ENCODE measurements at regions not wholly inside any gene's neighbourhood (a gene's known extent, or its start where the extent isn't known, plus 50 kb on each side); places are given as distances from the start of the nearest gene placed in this dataset.
"Not testable (repeated sequence)": the region's sequence is repeated elsewhere in the genome, so short reads cannot be mapped to it uniquely, and the experiment has no call there.

DNA sequence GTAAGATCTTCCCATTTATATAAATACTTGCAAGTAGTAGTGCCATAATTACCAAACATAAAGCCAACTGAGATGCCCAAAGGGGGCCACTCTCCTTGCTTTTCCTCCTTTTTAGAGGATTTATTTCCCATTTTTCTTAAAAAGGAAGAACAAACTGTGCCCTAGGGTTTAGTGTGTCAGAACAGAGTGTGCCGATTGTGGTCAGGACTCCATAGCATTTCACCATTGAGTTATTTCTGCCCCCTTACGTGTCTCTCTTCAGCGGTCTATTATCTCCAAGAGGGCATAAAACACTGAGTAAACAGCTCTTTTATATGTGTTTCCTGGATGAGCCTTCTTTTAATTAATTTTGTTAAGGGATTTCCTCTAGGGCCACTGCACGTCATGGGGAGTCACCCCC, 227.9 kb downstream of the POTEM start:
- CTCF ChIA-PET; ATAC-seq; DNase-seq; H3K36me3 Mint-ChIP-seq (ENCODE audit: low read depth); H3K4me1 Mint-ChIP-seq; H3K9me3 Mint-ChIP-seq (ENCODE audit: low read depth); intact Hi-C loops (cut with DNase I, micrococcal nuclease); H3K27ac Mint-ChIP-seq; H3K27me3 Mint-ChIP-seq; H3K4me3 Mint-ChIP-seq; POLR2A ChIA-PET: not testable (repeated sequence)

DNA sequence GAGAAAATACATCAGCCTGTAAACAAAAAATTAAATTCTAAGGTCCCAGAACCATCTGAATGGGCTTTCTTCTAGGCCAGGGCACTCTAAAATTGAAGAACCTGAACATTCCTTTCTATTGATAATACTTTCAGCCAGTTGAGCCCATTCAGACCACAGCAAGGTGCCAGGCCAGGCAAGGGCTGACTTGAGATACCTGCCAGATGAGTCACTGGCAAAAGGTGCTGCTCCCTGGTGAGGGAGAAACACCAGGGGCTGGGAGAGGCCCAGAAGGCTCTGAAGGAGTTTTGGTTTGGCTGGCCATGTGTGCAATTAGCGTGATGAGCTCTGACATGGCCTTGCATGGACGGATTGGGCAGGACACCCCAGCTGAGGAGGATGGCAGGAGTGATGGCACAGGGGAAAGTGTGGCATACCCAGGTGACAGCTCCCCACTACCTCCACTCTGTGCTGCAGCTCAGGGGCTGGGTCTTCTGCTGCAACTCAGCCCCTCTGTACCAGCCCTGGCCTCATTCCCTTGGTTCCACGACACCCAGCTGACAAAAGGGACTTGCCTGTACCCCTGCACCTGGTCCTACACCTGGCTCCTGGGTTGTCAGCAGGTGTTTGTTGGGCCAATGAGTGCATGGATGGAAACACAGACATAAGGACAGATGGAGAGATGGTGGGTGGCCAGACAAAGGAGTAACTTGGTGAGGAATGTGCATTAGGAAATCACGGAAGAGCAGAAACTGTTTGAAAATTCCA, 230.4 kb downstream of the POTEM start:
- POLR2A ChIA-PET, ATAC-seq: not testable (repeated sequence)

DNA sequence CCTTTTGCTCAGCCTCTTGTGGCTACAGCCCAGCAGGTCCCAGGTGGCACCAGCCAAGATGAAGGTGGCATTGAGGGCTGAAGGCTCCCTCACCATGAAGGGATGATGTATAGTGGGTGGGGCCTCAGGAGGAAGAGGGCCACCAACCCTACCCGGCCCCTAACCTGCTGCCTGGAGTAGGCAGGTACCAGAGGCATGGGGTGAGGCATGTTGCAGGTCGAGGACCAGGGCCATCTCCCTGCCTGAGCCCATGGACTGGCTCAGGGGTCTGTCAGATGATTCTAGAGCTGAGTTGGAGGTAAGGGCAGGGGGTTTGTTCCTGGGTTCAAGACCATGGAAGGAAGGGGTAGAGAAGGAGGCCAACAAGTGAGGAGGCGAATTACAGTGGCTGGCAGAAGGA, 231.1 kb downstream of the POTEM start:
- H3K27ac Mint-ChIP-seq; H3K27me3 Mint-ChIP-seq; H3K4me3 Mint-ChIP-seq; H3K4me1 Mint-ChIP-seq; H3K36me3 Mint-ChIP-seq (ENCODE audit: low read depth); H3K9me3 Mint-ChIP-seq (ENCODE audit: low read depth); ATAC-seq; POLR2A ChIA-PET; CTCF ChIA-PET; DNase-seq; intact Hi-C loops (cut with DNase I, micrococcal nuclease): not testable (repeated sequence)

More for the DNA sequence above, 230.4 kb downstream of the POTEM start:
- intact Hi-C loops (cut with DNase I, micrococcal nuclease); H3K27ac Mint-ChIP-seq; H3K9me3 Mint-ChIP-seq (ENCODE audit: low read depth); CTCF ChIA-PET; H3K4me1 Mint-ChIP-seq; H3K27me3 Mint-ChIP-seq; H3K36me3 Mint-ChIP-seq (ENCODE audit: low read depth); DNase-seq; H3K4me3 Mint-ChIP-seq: not testable (repeated sequence)

DNA sequence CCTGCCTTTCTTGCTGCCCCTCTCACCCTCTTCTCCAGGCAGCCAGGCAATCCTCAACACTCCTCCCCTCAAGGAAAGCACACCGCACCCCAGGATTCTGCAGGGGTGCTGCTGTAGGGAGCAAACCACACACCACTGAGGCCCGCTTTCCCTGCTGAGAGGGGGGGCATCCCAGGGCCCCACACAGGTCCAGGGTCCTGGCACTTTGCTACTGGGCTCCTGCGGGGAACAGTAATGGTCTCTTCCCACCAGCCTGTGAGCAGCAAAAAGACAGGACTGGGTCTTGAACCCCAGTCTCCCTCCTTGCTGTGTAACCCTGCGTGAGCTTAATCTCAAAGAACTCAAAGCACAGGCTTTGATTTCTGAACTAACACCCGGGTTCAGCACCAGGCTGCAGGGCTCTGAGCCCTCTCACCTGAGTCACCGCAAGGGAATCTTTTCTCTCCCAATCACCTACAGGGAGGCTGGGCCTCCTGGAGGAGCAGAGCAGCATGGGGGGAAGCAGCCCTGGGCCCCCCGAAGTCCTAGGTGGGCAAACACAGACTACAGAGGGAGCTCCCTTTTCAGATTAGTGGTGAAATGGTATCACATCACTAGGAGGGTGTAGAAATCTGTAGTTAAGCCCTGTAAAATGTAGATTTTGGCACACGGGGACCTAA, 232.6 kb downstream of the POTEG start:
- ATAC-seq; DNase-seq; H3K27me3 Mint-ChIP-seq; CTCF ChIA-PET; H3K36me3 Mint-ChIP-seq (ENCODE audit: low read depth); H3K4me3 Mint-ChIP-seq; POLR2A ChIA-PET; intact Hi-C loops (cut with DNase I, micrococcal nuclease); H3K4me1 Mint-ChIP-seq; H3K27ac Mint-ChIP-seq; H3K9me3 Mint-ChIP-seq (ENCODE audit: low read depth): not testable (repeated sequence)

DNA sequence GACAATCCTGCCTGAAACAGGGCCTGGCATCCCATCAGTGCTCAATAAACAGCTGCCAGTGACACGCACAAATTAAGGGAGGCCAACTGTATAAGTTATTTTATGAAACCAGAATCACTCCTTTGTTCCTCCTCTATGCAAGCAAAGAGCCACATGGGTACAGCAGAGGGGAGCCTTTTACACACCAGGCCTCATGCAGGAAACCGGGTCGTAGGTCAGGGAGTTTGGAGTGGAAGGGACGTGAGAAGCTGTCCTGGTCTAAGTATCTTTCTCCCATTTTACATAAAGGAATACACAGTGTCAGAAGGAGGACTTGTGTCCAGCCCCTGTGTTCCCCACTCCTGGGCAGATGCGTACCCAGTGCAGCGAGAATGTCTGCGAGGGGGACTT, 232.1 kb downstream of the POTEG start:
- ATAC-seq; H3K27ac Mint-ChIP-seq; CTCF ChIA-PET; H3K4me1 Mint-ChIP-seq; H3K36me3 Mint-ChIP-seq (ENCODE audit: low read depth); H3K4me3 Mint-ChIP-seq; DNase-seq; H3K27me3 Mint-ChIP-seq; H3K9me3 Mint-ChIP-seq (ENCODE audit: low read depth); POLR2A ChIA-PET; intact Hi-C loops (cut with DNase I, micrococcal nuclease): not testable (repeated sequence)

DNA sequence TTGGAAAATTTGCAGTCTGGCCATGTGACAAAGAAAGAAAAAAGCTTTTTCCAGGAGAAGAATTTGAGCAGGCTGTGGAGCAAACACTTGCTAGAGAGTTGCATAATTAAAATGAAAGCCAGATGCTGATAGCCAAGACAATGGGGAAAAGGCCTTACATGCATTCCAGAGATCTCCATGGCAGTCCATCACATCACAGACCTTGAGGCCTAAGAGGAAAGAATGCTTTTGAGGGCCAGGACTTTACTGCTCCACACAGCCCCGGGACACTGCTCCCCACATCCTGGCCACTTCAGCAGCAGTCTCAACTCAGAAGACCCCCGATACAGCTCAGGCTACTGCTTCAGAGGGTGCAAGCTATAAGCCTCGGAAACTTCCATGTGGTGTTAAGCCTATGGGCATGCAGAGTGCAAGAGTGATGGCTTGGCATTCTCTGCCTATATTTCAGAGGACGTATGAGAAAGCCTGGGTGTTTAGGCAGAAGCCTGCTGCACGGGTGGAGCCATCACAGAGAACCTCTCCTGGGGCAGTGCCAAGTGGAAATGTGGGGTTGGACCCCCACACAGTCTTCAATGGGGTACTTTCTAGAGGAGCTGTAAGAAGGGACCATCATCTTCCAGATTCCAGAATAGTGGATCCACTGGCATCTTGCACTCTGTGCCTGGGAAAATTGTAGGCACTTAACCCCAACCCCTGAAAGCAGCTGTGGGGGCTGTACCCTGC, 230.7 kb downstream of the POTEG start:
- POLR2A ChIA-PET; DNase-seq; H3K9me3 Mint-ChIP-seq (ENCODE audit: low read depth); H3K36me3 Mint-ChIP-seq (ENCODE audit: low read depth); H3K4me3 Mint-ChIP-seq; CTCF ChIA-PET; H3K27me3 Mint-ChIP-seq; ATAC-seq; H3K4me1 Mint-ChIP-seq; H3K27ac Mint-ChIP-seq; intact Hi-C loops (cut with DNase I, micrococcal nuclease): not testable (repeated sequence)

DNA sequence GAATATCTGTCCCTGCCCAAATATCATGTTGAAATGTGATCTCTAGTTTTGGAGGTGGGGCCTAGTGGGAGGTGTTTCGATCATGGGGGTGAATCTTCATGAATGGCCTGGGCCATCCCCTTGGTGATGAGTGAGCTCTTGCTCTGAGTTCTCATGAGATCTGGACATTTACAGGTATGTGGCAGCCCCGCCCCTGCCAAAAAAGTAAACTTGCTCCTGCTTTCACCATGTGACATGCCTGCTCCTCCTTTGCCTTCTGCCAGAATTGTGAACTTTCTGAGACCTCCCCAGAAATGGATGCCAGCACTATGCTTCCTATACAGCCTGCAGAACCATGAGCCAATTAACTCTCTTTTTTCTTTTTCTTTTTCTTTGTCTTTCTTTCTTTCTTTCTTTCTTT, 229.3 kb downstream of the POTEG start:
- H3K9me3 Mint-ChIP-seq (ENCODE audit: low read depth); H3K4me3 Mint-ChIP-seq; H3K36me3 Mint-ChIP-seq (ENCODE audit: low read depth); DNase-seq; intact Hi-C loops (cut with DNase I, micrococcal nuclease); CTCF ChIA-PET; H3K27me3 Mint-ChIP-seq; H3K27ac Mint-ChIP-seq; H3K4me1 Mint-ChIP-seq; POLR2A ChIA-PET; ATAC-seq: not testable (repeated sequence)

DNA sequence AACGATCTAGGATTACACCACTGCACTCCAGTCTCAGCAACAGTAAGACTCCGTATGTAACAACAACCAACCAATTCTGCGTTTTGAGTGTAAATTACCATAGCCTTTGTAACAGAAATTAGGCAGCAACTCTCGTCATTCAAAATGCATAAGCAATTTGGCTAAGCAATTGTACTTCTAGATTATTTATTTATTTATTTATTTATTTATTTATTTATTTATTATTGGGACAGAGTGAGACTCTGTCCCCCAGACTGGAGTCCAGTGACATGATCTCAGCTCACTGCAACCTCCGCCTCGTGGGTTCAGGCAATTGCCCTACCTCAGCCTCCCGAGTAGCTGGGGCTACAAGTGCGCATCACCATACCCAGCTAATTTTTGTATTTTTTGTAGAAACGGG, 217.7 kb downstream of the POTEG start:
- intact Hi-C loops (cut with DNase I, micrococcal nuclease); H3K9me3 Mint-ChIP-seq (ENCODE audit: low read depth); CTCF ChIA-PET; H3K4me3 Mint-ChIP-seq; ATAC-seq; DNase-seq; H3K27ac Mint-ChIP-seq; H3K4me1 Mint-ChIP-seq; H3K36me3 Mint-ChIP-seq (ENCODE audit: low read depth); H3K27me3 Mint-ChIP-seq; POLR2A ChIA-PET: not testable (repeated sequence)

DNA sequence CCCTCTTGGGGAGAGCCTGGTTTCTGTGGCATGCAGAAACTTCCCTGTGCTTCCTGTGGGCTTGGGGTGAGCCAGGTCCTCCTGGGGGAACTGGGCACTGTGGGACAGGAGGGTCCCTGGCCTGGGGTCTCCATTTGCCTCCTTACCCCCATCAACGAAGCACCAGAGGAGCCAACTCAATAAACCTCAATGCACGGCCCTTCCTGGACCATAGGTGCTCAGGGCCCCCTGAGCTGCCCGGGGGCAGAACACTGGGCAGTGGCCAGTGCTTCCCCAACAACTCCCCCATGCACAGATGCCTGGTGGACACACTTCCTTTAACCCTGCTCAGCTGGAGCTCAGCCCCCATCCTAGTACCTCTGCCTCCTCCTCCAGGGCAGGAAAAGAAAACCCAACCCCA, 214.7 kb downstream of the POTEG start:
- H3K9me3 Mint-ChIP-seq (ENCODE audit: low read depth); POLR2A ChIA-PET; intact Hi-C loops (cut with DNase I, micrococcal nuclease); H3K27ac Mint-ChIP-seq; ATAC-seq; DNase-seq; H3K36me3 Mint-ChIP-seq (ENCODE audit: low read depth); H3K27me3 Mint-ChIP-seq; H3K4me3 Mint-ChIP-seq; H3K4me1 Mint-ChIP-seq; CTCF ChIA-PET: not testable (repeated sequence)

DNA sequence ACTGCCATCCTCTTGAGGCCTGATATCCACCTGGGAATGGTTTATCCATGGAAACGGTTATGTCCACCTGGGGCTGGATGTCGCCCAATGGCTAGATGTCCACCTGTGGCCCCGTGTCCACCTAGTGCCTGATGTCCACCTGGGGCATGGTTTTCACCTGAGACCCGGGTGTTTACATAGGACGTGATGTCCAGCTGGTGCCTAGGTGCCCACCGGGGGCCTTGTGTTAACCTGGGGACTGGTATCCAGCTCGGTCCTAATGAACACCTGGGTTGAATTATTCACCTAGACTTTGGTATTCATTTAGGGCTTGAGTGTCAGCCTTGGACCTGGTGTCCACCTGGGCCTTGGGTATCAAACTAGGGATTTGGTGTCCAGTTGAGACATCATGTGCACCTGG, 202.7 kb downstream of the POTEG start:
- intact Hi-C loops (cut with DNase I, micrococcal nuclease); H3K27me3 Mint-ChIP-seq; H3K36me3 Mint-ChIP-seq (ENCODE audit: low read depth); H3K27ac Mint-ChIP-seq; H3K9me3 Mint-ChIP-seq (ENCODE audit: low read depth); H3K4me3 Mint-ChIP-seq; POLR2A ChIA-PET; CTCF ChIA-PET; H3K4me1 Mint-ChIP-seq; ATAC-seq; DNase-seq: not testable (repeated sequence)

DNA sequence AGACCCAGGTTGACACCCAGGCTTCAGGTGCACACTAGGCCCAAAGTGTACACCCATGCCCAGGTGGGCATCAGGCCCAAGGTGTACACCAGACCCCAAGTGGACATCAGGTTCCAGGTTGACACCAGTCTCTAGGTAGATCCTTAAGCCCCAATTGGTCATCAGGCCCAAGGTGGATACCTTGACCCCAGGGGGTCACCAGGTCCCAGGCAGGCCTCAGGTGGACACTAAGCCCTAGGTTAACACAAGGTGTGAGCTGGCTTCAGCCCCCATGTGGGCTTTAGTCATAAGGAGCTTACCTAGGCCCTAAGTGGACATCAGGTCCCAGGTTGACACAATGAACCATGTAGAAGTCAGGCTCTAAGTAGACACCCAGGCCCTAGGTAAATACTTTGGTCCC, 200.1 kb downstream of the POTEG start:
- DNase-seq; H3K9me3 Mint-ChIP-seq (ENCODE audit: low read depth); H3K36me3 Mint-ChIP-seq (ENCODE audit: low read depth); H3K27me3 Mint-ChIP-seq; CTCF ChIA-PET; H3K27ac Mint-ChIP-seq; POLR2A ChIA-PET; H3K4me3 Mint-ChIP-seq; intact Hi-C loops (cut with DNase I, micrococcal nuclease); ATAC-seq; H3K4me1 Mint-ChIP-seq: not testable (repeated sequence)

DNA sequence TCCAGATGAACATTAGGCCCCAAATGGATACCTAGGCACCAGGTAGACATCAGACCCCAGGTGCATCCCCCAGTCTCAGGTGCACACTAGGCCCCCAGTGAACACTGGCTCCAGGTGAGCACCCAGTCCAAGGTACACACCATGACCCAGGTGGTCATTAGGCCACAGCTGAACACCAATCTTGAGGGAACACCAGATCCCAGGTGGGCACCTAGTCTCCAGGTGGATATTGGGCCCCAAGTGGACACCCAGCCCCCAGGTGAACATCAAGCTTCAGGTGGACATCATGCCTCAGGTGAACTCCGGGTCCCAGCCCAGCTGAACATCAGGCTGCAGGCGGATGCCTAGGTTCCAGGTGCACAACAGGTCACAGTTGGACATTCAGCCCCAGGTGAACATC, 196.5 kb downstream of the POTEG start:
- ATAC-seq; intact Hi-C loops (cut with DNase I, micrococcal nuclease): not testable (repeated sequence)

More for the DNA sequence above, 196.5 kb downstream of the POTEG start:
- H3K27me3 Mint-ChIP-seq; DNase-seq; H3K27ac Mint-ChIP-seq; CTCF ChIA-PET; H3K4me3 Mint-ChIP-seq; H3K9me3 Mint-ChIP-seq (ENCODE audit: low read depth); POLR2A ChIA-PET; H3K36me3 Mint-ChIP-seq (ENCODE audit: low read depth); H3K4me1 Mint-ChIP-seq: not testable (repeated sequence)
